ENCODE measurements at regions not wholly inside any gene's neighbourhood (a gene's known extent, or its start where the extent isn't known, plus 50 kb on each side); places are given as distances from the start of the nearest gene placed in this dataset.
A peak's percentile ranks its signal among the peaks of the same experiment; 100 is the strongest.
"Not testable (repeated sequence)": the region's sequence is repeated elsewhere in the genome, so short reads cannot be mapped to it uniquely, and the experiment has no call there.

GRCh38 chr15:95600884-95601283 is 729.6 kb upstream of the NR2F2 start:
- no peak for DNase-seq (ENCODE audit: low read depth in 2 of 2)

GRCh38 chr15:95601525-95601924 is 729.0 kb upstream of the NR2F2 start:
- no peak for DNase-seq (ENCODE audit: low read depth in 2 of 2)

- DNase-seq (ENCODE audit: low read depth in 2 of 2): no peak
These were observed 726.7 kb upstream of the NR2F2 start for GRCh38 chr15:95603802-95604201.

- no peak for DNase-seq (ENCODE audit: low read depth in 2 of 2)
These were observed 725.9 kb upstream of the NR2F2 start for GRCh38 chr15:95604634-95605036.

- DNase-seq (ENCODE audit: low read depth in 2 of 2): no peak
These were observed 725.4 kb upstream of the NR2F2 start for GRCh38 chr15:95605098-95605497.

- DNase-seq (ENCODE audit: low read depth in 2 of 2): no peak
These were observed 723.9 kb upstream of the NR2F2 start for GRCh38 chr15:95606551-95606950.

GRCh38 chr15:95608371-95608770 is 722.1 kb upstream of the NR2F2 start:
- DNase-seq (ENCODE audit: low read depth in 2 of 2): no peak

- no peak for DNase-seq (ENCODE audit: low read depth in 2 of 2)
These were observed 721.4 kb upstream of the NR2F2 start for GRCh38 chr15:95609096-95609495.

GRCh38 chr15:95610945-95611344 is 719.6 kb upstream of the NR2F2 start:
- DNase-seq (ENCODE audit: low read depth in 2 of 2): no peak

GRCh38 chr15:95615436-95615835 is 715.1 kb upstream of the NR2F2 start:
- no peak for DNase-seq (ENCODE audit: low read depth in 2 of 2)

GRCh38 chr15:95616306-95616705 is 714.2 kb upstream of the NR2F2 start:
- no peak for DNase-seq (ENCODE audit: low read depth in 2 of 2)

- peak in 1 of 2 donors; percentile 1 for DNase-seq (ENCODE audit: low read depth in 2 of 2)
These were observed 709.4 kb upstream of the NR2F2 start for GRCh38 chr15:95620934-95621579.

- DNase-seq (ENCODE audit: low read depth in 2 of 2): no peak
These were observed 707.7 kb upstream of the NR2F2 start for GRCh38 chr15:95622843-95623242.

- no peak for DNase-seq (ENCODE audit: low read depth in 2 of 2)
These were observed 706.4 kb upstream of the NR2F2 start for GRCh38 chr15:95624100-95624499.

- no peak for DNase-seq (ENCODE audit: low read depth in 2 of 2)
These were observed 705.7 kb upstream of the NR2F2 start for GRCh38 chr15:95624616-95625361.

GRCh38 chr15:95626501-95627361 is 703.8 kb upstream of the NR2F2 start:
- DNase-seq (ENCODE audit: low read depth in 2 of 2): no peak

GRCh38 chr15:95629503-95630168 is 700.9 kb upstream of the NR2F2 start:
- no peak for DNase-seq (ENCODE audit: low read depth in 2 of 2)

GRCh38 chr15:95630683-95631082 is 699.8 kb upstream of the NR2F2 start:
- DNase-seq (ENCODE audit: low read depth in 2 of 2): no peak

GRCh38 chr15:95635666-95636065 is 694.8 kb upstream of the NR2F2 start:
- no peak for DNase-seq (ENCODE audit: low read depth in 2 of 2)

- no peak for DNase-seq (ENCODE audit: low read depth in 2 of 2)
These were observed 694.4 kb upstream of the NR2F2 start for GRCh38 chr15:95636107-95636506.

GRCh38 chr15:95637234-95637633 is 693.3 kb upstream of the NR2F2 start:
- DNase-seq (ENCODE audit: low read depth in 2 of 2): not testable (repeated sequence)

- DNase-seq (ENCODE audit: low read depth in 2 of 2): no peak
These were observed 691.3 kb upstream of the NR2F2 start for GRCh38 chr15:95639208-95639607.

All from stimulated activated CD4-positive, alpha-beta T cell treated with anti-CD3 and anti-CD28 coated beads, Interleukin-15, amount 100 ng/mL, for 48 hours (primary cell).